HEK293 (cell line): ENCODE measurements at regions not wholly inside any gene's neighbourhood (a gene's known extent, or its start where the extent isn't known, plus 50 kb on each side); places are given as distances from the start of the nearest gene placed in this dataset.

Source experiments
- CTCF ChIA-PET: fragments of 350-600 bp; formaldehyde crosslinking; extraction: SDS; loops from one replicate; lab custom pipeline; 2021; ENCODE audit warnings: antibody characterized with exemption; lab: Yijun Ruan, JAX
- POLR2A ChIA-PET: fragments of 300-600 bp; formaldehyde crosslinking; extraction: SDS; loops from one replicate; lab custom pipeline; 2020; ENCODE audit warnings: antibody characterized with exemption, inconsistent platforms; lab: Yijun Ruan, JAX
- H3K27ac ChIP-seq: fragments of 200-500 bp; sonication (Bioruptor generic); 2 replicates; pipeline ENCODE4 v1.5.1; 2014; ENCODE audit warnings: low read depth, low read length, control low read depth, inconsistent platforms; ENCODE audit errors: extremely low read depth
- H3K36me3 ChIP-seq, 2 experiments: fragments of 200-500 bp in 1 of 2; sonication (Bioruptor generic) in 1 of 2; 1 replicate in 1 of 2; 2 replicates in 1 of 2; pipeline ENCODE4 v1.5.1; 2014 to 2017; ENCODE audit warnings: inconsistent platforms in 2 of 2, low read length in 2 of 2; ENCODE audit not compliant: control insufficient read depth in 2 of 2, insufficient read depth in 1 of 2
- H3K4me1 ChIP-seq: fragments of 200-500 bp; sonication (Bioruptor generic); 2 replicates; pipeline ENCODE4 v1.5.1; 2014; ENCODE audit warnings: mild to moderate bottlenecking, low read length, inconsistent platforms; ENCODE audit not compliant: control insufficient read depth, insufficient read depth
- H3K4me3 ChIP-seq: 2 replicates; pipeline ENCODE4 v1.5.1; 2011; ENCODE audit warnings: low read depth, mild to moderate bottlenecking, control low read depth, low read length, moderate library complexity
- H3K9me3 ChIP-seq: fragments of 200-500 bp; sonication (Bioruptor generic); 2 replicates; pipeline ENCODE4 v1.5.1; 2014; ENCODE audit warnings: low read depth, low read length, inconsistent platforms; ENCODE audit not compliant: control insufficient read depth, insufficient read depth
- EGR2 ChIP-seq: fragments of 450-650 bp; formaldehyde crosslinking; IDR thresholded peaks from 2 replicates; pipeline ENCODE4 v1.5.1; 2016; ENCODE audit warnings: low read depth, missing biosample characterization, missing genetic modification characterization
- HOXC10 ChIP-seq: sonication (generic); formaldehyde crosslinking; IDR thresholded peaks from 2 replicates; pipeline ENCODE4 v1.8.1; 2023; ENCODE audit warnings: mild to moderate bottlenecking, missing genetic modification reagents
- HOXD13 ChIP-seq: sonication (generic); formaldehyde crosslinking; IDR thresholded peaks from 2 replicates; pipeline ENCODE4 v1.8.0; 2022; ENCODE audit warnings: missing genetic modification reagents, borderline replicate concordance
- KLF8 ChIP-seq: fragments of 450-650 bp; formaldehyde crosslinking; IDR thresholded peaks from 2 replicates; pipeline ENCODE4 v1.5.1; 2016; ENCODE audit warnings: missing biosample characterization, missing genetic modification characterization
- OVOL3 ChIP-seq: fragments of 450-650 bp; formaldehyde crosslinking; IDR thresholded peaks from 2 replicates; pipeline ENCODE4 v1.5.1; 2016; ENCODE audit warnings: missing biosample characterization, missing genetic modification characterization
- SP3 ChIP-seq: fragments of 450-650 bp; formaldehyde crosslinking; IDR thresholded peaks from 2 replicates; pipeline ENCODE4 v1.5.1; 2016; ENCODE audit warnings: missing biosample characterization, missing genetic modification characterization
- SP7 ChIP-seq: fragments of 450-650 bp; formaldehyde crosslinking; IDR thresholded peaks from 2 replicates; pipeline ENCODE4 v1.5.1; 2016; ENCODE audit warnings: missing biosample characterization, missing genetic modification characterization
- TCF7L2 ChIP-seq: IDR thresholded peaks from 2 replicates; pipeline ENCODE4 v1.6.1; 2011; ENCODE audit warnings: low read depth, mild to moderate bottlenecking, inconsistent platforms, low read length, moderate library complexity, borderline replicate concordance
- ZBTB8A ChIP-seq: fragments of 450-650 bp; formaldehyde crosslinking; IDR thresholded peaks from 2 replicates; pipeline ENCODE4 v1.5.1; 2016; ENCODE audit warnings: missing biosample characterization, missing genetic modification characterization
- ZNF112 ChIP-seq: fragments of 450-650 bp; formaldehyde crosslinking; IDR thresholded peaks from 2 replicates; pipeline ENCODE4 v1.5.0; 2017; ENCODE audit warnings: missing biosample characterization, missing genetic modification characterization
- ZNF121 ChIP-seq: fragments of 450-650 bp; formaldehyde crosslinking; IDR thresholded peaks from 2 replicates; pipeline ENCODE4 v1.5.1; 2016; ENCODE audit warnings: missing biosample characterization, missing genetic modification characterization
- ZNF138 ChIP-seq: fragments of 450-650 bp; formaldehyde crosslinking; IDR thresholded peaks from 2 replicates; pipeline ENCODE4 v1.5.1; 2016; ENCODE audit warnings: missing biosample characterization, missing genetic modification characterization, borderline replicate concordance
- ZNF19 ChIP-seq: fragments of 450-650 bp; formaldehyde crosslinking; IDR thresholded peaks from 2 replicates; pipeline ENCODE4; 2016; ENCODE audit warnings: missing biosample characterization, missing genetic modification characterization, low read depth
- ZNF202 ChIP-seq: fragments of 450-650 bp; formaldehyde crosslinking; IDR thresholded peaks from 2 replicates; pipeline ENCODE4 v1.5.1; 2016; ENCODE audit warnings: missing biosample characterization, missing genetic modification characterization, borderline replicate concordance
- ZNF274 ChIP-seq, 2 experiments: fragments of 200-500 bp in 1 of 2; fragments of 450-650 bp in 1 of 2; sonication (Bioruptor generic) in 1 of 2; formaldehyde crosslinking in 1 of 2; IDR thresholded peaks; 2 replicates each; pipeline versions ENCODE4 v1.5.1 to v1.6.1; 2014 to 2016; ENCODE audit warnings: borderline replicate concordance in 1 of 2, inconsistent platforms in 1 of 2, low read length in 1 of 2, missing biosample characterization in 1 of 2, missing genetic modification characterization in 1 of 2
- ZNF311 ChIP-seq: fragments of 450-650 bp; formaldehyde crosslinking; IDR thresholded peaks from 2 replicates; pipeline ENCODE4 v1.5.1; 2017; ENCODE audit warnings: missing biosample characterization, missing genetic modification characterization, borderline replicate concordance
- ZNF335 ChIP-seq: fragments of 450-650 bp; formaldehyde crosslinking; conservative IDR thresholded peaks from 2 replicates; pipeline ENCODE4 v1.5.1; 2016; ENCODE audit warnings: missing biosample characterization, missing genetic modification characterization
- ZNF423 ChIP-seq: fragments of 450-650 bp; formaldehyde crosslinking; IDR thresholded peaks from 2 replicates; pipeline ENCODE4 v1.5.1; 2016; ENCODE audit warnings: missing biosample characterization, missing genetic modification characterization
- ZNF548 ChIP-seq: fragments of 450-650 bp; formaldehyde crosslinking; IDR thresholded peaks from 2 replicates; pipeline ENCODE4 v1.5.1; 2016; ENCODE audit warnings: missing biosample characterization, missing genetic modification characterization
- ZNF610 ChIP-seq: fragments of 450-650 bp; formaldehyde crosslinking; IDR thresholded peaks from 2 replicates; pipeline ENCODE4 v1.5.1; 2016; ENCODE audit warnings: missing biosample characterization, missing genetic modification characterization, borderline replicate concordance
- ZNF645 ChIP-seq: fragments of 450-650 bp; formaldehyde crosslinking; IDR thresholded peaks from 2 replicates; pipeline ENCODE4; 2016; ENCODE audit warnings: missing biosample characterization, missing genetic modification characterization
- ZNF670 ChIP-seq: fragments of 450-650 bp; formaldehyde crosslinking; IDR thresholded peaks from 2 replicates; pipeline ENCODE4 v1.5.1; 2016; ENCODE audit warnings: missing biosample characterization, missing genetic modification characterization, low read depth
- ZNF776 ChIP-seq: fragments of 450-650 bp; formaldehyde crosslinking; IDR thresholded peaks from 2 replicates; pipeline ENCODE4 v1.5.0; 2017; ENCODE audit warnings: missing biosample characterization, missing genetic modification characterization, borderline replicate concordance
- TF ChIP-seq, protein P1 (sequence below): fragments of 450-650 bp; formaldehyde crosslinking; IDR thresholded peaks from 2 replicates; pipeline ENCODE4 v1.5.1; 2016; ENCODE audit warnings: missing biosample characterization, missing genetic modification characterization

DNA sequence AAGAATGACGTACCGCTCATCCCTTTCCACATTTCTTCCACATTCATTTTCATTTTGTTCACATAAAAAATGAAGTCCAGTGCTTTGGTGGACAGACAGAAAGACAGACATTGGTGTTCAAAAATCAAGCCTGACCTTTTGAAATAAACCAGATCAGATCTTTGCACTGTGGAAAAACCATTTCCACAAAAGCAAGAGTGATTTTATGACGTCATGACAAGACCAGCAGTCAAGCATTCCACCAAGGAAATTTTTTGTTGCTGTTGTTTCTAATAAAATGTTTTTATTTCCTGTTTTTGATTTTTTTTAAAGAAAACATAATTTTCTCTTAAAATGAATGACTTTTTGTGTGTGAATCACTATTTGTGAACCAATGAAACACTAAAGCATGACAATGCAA is 350.0 kb downstream of the KCNJ2 start:
- ChIA-PET POLR2A (interaction anchor here (0.7 kb wide), 1 partner anchor 950 kb away, joined by 3 read pairs; no protein-coding TSS in a partner anchor), CTCF (no interaction called here)
- Histone ChIP-seq H3K4me1 (peaks cover 6% of the 10 kb centered on the region; the same call in 1 of the 2 replicates), H3K9me3 (no peaks in the 10 kb centered on the region), H3K36me3 (no peaks in the 10 kb centered on the region), H3K27ac (no peak overlapping the region), H3K4me3 (no peak overlapping the region)
- TF ChIP-seq, protein P1, sequence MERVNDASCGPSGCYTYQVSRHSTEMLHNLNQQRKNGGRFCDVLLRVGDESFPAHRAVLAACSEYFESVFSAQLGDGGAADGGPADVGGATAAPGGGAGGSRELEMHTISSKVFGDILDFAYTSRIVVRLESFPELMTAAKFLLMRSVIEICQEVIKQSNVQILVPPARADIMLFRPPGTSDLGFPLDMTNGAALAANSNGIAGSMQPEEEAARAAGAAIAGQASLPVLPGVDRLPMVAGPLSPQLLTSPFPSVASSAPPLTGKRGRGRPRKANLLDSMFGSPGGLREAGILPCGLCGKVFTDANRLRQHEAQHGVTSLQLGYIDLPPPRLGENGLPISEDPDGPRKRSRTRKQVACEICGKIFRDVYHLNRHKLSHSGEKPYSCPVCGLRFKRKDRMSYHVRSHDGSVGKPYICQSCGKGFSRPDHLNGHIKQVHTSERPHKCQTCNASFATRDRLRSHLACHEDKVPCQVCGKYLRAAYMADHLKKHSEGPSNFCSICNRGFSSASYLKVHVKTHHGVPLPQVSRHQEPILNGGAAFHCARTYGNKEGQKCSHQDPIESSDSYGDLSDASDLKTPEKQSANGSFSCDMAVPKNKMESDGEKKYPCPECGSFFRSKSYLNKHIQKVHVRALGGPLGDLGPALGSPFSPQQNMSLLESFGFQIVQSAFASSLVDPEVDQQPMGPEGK (tag by site-specific recombination): no peak
- TF ChIP-seq ZNF274 (IDR thresholded peaks at IDR 0.05; ENCODE audit: low read length) (no peak), ZNF274 (tag by site-specific recombination; IDR thresholded peaks at IDR 0.05; ENCODE audit: borderline replicate concordance) (no peak), ZBTB8A (no peak), ZNF311 (no peak), ZNF335 (tag by site-specific recombination) (no peak), HOXC10 (CRISPR knock-in tag) (no peak), SP3 (tag by site-specific recombination) (no peak), SP7 (tag by site-specific recombination) (no peak), KLF8 (tag by site-specific recombination) (no peak), ZNF610 (tag by site-specific recombination) (no peak), EGR2 (no peak), ZNF112 (tag by site-specific recombination) (no peak), ZNF776 (tag by site-specific recombination) (no peak), TCF7L2 (no peak), OVOL3 (no peak), ZNF548 (tag by site-specific recombination) (no peak), ZNF423 (tag by site-specific recombination) (no peak), ZNF670 (tag by site-specific recombination) (no peak), ZNF202 (tag by site-specific recombination) (no peak), ZNF121 (tag by site-specific recombination) (no peak)

DNA sequence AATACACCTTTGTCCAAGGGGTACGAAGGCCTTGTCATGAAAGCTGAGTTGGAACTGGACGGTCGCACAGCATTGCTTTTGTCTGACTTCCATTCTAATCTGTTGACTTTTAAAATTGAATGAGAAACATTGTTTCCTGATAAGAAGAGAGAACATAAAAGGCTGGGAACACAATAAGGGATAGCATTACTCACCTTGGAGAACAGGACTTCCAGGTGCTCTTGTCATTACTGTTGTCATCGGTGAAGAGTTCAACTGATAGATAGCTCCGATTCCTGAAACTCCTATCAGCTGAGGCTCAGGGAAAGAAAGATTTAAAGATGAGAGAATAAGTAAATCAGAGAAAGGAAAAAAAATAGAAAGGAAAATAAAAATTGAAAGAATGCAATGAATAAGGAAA is 351.1 kb downstream of the KCNJ2 start:
- CTCF ChIA-PET: no interaction called here
- H3K4me1 ChIP-seq: peaks cover 6% of the 10 kb centered on the region; the same call in 1 of the 2 replicates
- POLR2A ChIA-PET: no interaction called here
- no peaks in the 10 kb centered on the region for H3K36me3 ChIP-seq
- no peak overlapping the region for H3K4me3 ChIP-seq
- no peak overlapping the region for H3K27ac ChIP-seq
- TF ChIP-seq ZNF138 (tag by site-specific recombination) (no peak), ZNF645 (tag by site-specific recombination) (no peak), HOXD13 (CRISPR knock-in tag) (no peak), ZNF19 (tag by site-specific recombination) (no peak)
- no peaks in the 10 kb centered on the region for H3K9me3 ChIP-seq
